NCI-H2107 (cell line): ENCODE measurements at regions not wholly inside any gene's neighbourhood (a gene's known extent, or its start where the extent isn't known, plus 50 kb on each side); places are given as distances from the start of the nearest gene placed in this dataset.
"Not testable (repeated sequence)": the region's sequence is repeated elsewhere in the genome, so short reads cannot be mapped to it uniquely, and the experiment has no call there.

ENCODE experiments used
- DNase-seq: peaks from one replicate; lab custom pipeline; 2025; lab: John Stamatoyannopoulos, UW

- no peak for DNase-seq
Observed at GRCh38 chr4:155032521-155033229, 175.8 kb upstream of the NPY2R start.

- DNase-seq: no peak
Observed at GRCh38 chr4:155033604-155034003, 174.8 kb upstream of the NPY2R start.

GRCh38 chr4:155037031-155037430 is 171.4 kb upstream of the NPY2R start:
- no peak for DNase-seq

- DNase-seq: no peak
Observed at GRCh38 chr4:155038459-155038858, 170.0 kb upstream of the NPY2R start.

- DNase-seq: no peak
Observed at GRCh38 chr4:155039162-155039561, 169.3 kb upstream of the NPY2R start.

GRCh38 chr4:155040031-155040430 is 168.4 kb upstream of the NPY2R start:
- no peak for DNase-seq

- DNase-seq: no peak
Observed at GRCh38 chr4:155042014-155042413, 166.4 kb upstream of the NPY2R start.

GRCh38 chr4:155044251-155044650 is 164.2 kb upstream of the NPY2R start:
- DNase-seq: not testable (repeated sequence)

- no peak for DNase-seq
Observed at GRCh38 chr4:155047755-155048154, 160.7 kb upstream of the NPY2R start.

- not testable (repeated sequence) for DNase-seq
Observed at GRCh38 chr4:155054042-155054441, 154.4 kb upstream of the NPY2R start.

GRCh38 chr4:155060419-155060818 is 148.0 kb upstream of the NPY2R start:
- no peak for DNase-seq

GRCh38 chr4:155060873-155061272 is 147.6 kb upstream of the NPY2R start:
- no peak for DNase-seq

- DNase-seq: no peak
Observed at GRCh38 chr4:155062948-155063347, 145.5 kb upstream of the NPY2R start.

GRCh38 chr4:155064934-155065333 is 143.5 kb upstream of the NPY2R start:
- DNase-seq: not testable (repeated sequence)

- no peak for DNase-seq
Observed at GRCh38 chr4:155066871-155067270, 141.6 kb upstream of the NPY2R start.

- DNase-seq: no peak
Observed at GRCh38 chr4:155071962-155072361, 136.5 kb upstream of the NPY2R start.

- DNase-seq: no peak
Observed at GRCh38 chr4:155072417-155072816, 136.0 kb upstream of the NPY2R start.

- no peak for DNase-seq
Observed at GRCh38 chr4:155073852-155074251, 134.6 kb upstream of the NPY2R start.

- no peak for DNase-seq
Observed at GRCh38 chr4:155076256-155076785, 132.1 kb upstream of the NPY2R start.

GRCh38 chr4:155077452-155078229 is 130.8 kb upstream of the NPY2R start:
- no peak for DNase-seq

GRCh38 chr4:155079871-155080270 is 128.6 kb upstream of the NPY2R start:
- DNase-seq: no peak

- no peak for DNase-seq
Observed at GRCh38 chr4:155081222-155081621, 127.2 kb upstream of the NPY2R start.

GRCh38 chr4:155085843-155086530 is 122.4 kb upstream of the NPY2R start:
- no peak for DNase-seq
